Right cardiac atrium (tissue), 5 donors: ENCODE measurements at regions not wholly inside any gene's neighbourhood (a gene's known extent, or its start where the extent isn't known, plus 50 kb on each side); places are given as distances from the start of the nearest gene placed in this dataset.

Experiments used
- ATAC-seq, 2 donors: fragments of 200-7000 bp; cut with Tn5 transposase; one replicate each; pipeline versions ENCODE4 v1.8.0 to v1.9.1; 2020; ENCODE audit warnings: moderate library complexity in 2 of 2, mild to moderate bottlenecking in 1 of 2
- DNase-seq, 3 donors: peaks; one replicate each; pipeline ENCODE4 v3.0.0-alpha.2; 2020
- H3K27ac ChIP-seq: one replicate; pipeline ENCODE4 v1.5.1; 2013; ENCODE audit warnings: mild to moderate bottlenecking, low read length, control low read depth, moderate library complexity
- H3K27me3 ChIP-seq: one replicate; pipeline ENCODE4 v1.6.1; 2013; ENCODE audit not compliant: control insufficient read depth, insufficient read depth
- H3K4me1 ChIP-seq: one replicate; pipeline ENCODE4 v1.6.1; 2013; ENCODE audit warnings: low read length; ENCODE audit not compliant: control insufficient read depth, insufficient read depth
- H3K4me3 ChIP-seq: one replicate; pipeline ENCODE4 v1.5.1; 2013; ENCODE audit warnings: low read length, control low read depth
- H3K9me3 ChIP-seq: one replicate; pipeline ENCODE4 v1.6.1; 2013; ENCODE audit warnings: low read length; ENCODE audit not compliant: control insufficient read depth
- WGBS: extraction: QIAGEN DNeasy Blood & Tissue Kit; methylation state at CpG from one replicate; pipeline ENCODE4 v1.1.7; 2013; 5-methylcytosine and 5-hydroxymethylcytosine counted together
- intact Hi-C, 4 donors: fragments of 100-400 bp; cut with DNase I; formaldehyde crosslinking; loops; one replicate each; pipeline versions ENCODE4 v1.11.0 to v1.14.0; 2022 to 2023
- donor health status: healthy with polysubstance abuse.
- donor health status: DM: no; HTN: yes; CAD: no.
- donor health status: DM: no; HTN: no; CAD: no.
- donor health status: DM: no; HTN: yes; CAD: no; lungs with severe emphysema.
- donor health status: DM: yes; HTN: yes; CAD: no.

- no peaks in the 10 kb centered on the region for H3K4me1 ChIP-seq
- no peak for ATAC-seq
- 68% methylated on average over 1 of the region's 1 CpG for WGBS
- H3K4me3 ChIP-seq, result no peak overlapping the region
- no peak overlapping the region for H3K27ac ChIP-seq
- no peaks in the 10 kb centered on the region for H3K27me3 ChIP-seq
- intact Hi-C loops, result no loop called here
- no peak for DNase-seq
- H3K9me3 ChIP-seq, result no peaks in the 10 kb centered on the region
These were observed 217.4 kb upstream of the FGF13 start for GRCh38 chrX:138928737-138929459.

GRCh38 chrX:138925330-138925729 lies 213.8 kb upstream of the FGF13 start:
- ATAC-seq, result no peak
- 73% methylated on average over 3 of the region's 3 CpGs for WGBS
- H3K27ac ChIP-seq, result no peak overlapping the region

GRCh38 chrX:138923805-138924204 lies 212.3 kb upstream of the FGF13 start:
- H3K27me3 ChIP-seq, result no peaks in the 10 kb centered on the region
- H3K4me3 ChIP-seq, result no peak overlapping the region
- H3K9me3 ChIP-seq, result no peaks in the 10 kb centered on the region
- ATAC-seq, result no peak
- H3K27ac ChIP-seq, result no peak overlapping the region
- H3K4me1 ChIP-seq, result no peaks in the 10 kb centered on the region
- intact Hi-C loops, result no loop called here
- no peak for DNase-seq

More at GRCh38 chrX:138925330-138925729, 213.8 kb upstream of the FGF13 start:
- DNase-seq, result no peak
- Histone ChIP-seq H3K4me1 (no peaks in the 10 kb centered on the region), H3K27me3 (no peaks in the 10 kb centered on the region), H3K4me3 (no peak overlapping the region), H3K9me3 (no peaks in the 10 kb centered on the region)
- intact Hi-C loops, result no loop called here

- intact Hi-C loops, result no loop called here
These were observed 209.5 kb upstream of the FGF13 start for GRCh38 chrX:138921031-138921430.

GRCh38 chrX:138917781-138918180 lies 206.3 kb upstream of the FGF13 start:
- no peak overlapping the region for H3K4me3 ChIP-seq
- 50% methylated on average over 2 of the region's 2 CpGs for WGBS
- intact Hi-C loops, result no loop called here
- no peak overlapping the region for H3K27ac ChIP-seq
- no peaks in the 10 kb centered on the region for H3K27me3 ChIP-seq
- no peaks in the 10 kb centered on the region for H3K9me3 ChIP-seq
- ATAC-seq, result no peak
- no peaks in the 10 kb centered on the region for H3K4me1 ChIP-seq
- no peak for DNase-seq

More at GRCh38 chrX:138921031-138921430, 209.5 kb upstream of the FGF13 start:
- 72% methylated on average over 2 of the region's 2 CpGs for WGBS
- H3K9me3 ChIP-seq, result no peaks in the 10 kb centered on the region
- DNase-seq (no peak), ATAC-seq (no peak)
- H3K27me3 ChIP-seq, result no peaks in the 10 kb centered on the region
- H3K27ac ChIP-seq, result no peak overlapping the region
- no peaks in the 10 kb centered on the region for H3K4me1 ChIP-seq
- no peak overlapping the region for H3K4me3 ChIP-seq

GRCh38 chrX:138914767-138915166 lies 203.2 kb upstream of the FGF13 start:
- intact Hi-C loops, result no loop called here
- Histone ChIP-seq H3K27me3 (no peaks in the 10 kb centered on the region), H3K9me3 (no peaks in the 10 kb centered on the region), H3K4me1 (no peaks in the 10 kb centered on the region), H3K27ac (no peak overlapping the region), H3K4me3 (no peak overlapping the region)
- ATAC-seq (no peak), DNase-seq (no peak)

- no peak for ATAC-seq
- intact Hi-C loops, result no loop called here
- Histone ChIP-seq H3K4me1 (no peaks in the 10 kb centered on the region), H3K27ac (no peak overlapping the region), H3K4me3 (no peak overlapping the region), H3K27me3 (no peaks in the 10 kb centered on the region), H3K9me3 (no peaks in the 10 kb centered on the region)
- DNase-seq, result no peak
- WGBS, result 98% methylated on average over 2 of the region's 2 CpGs
These were observed 197.1 kb upstream of the FGF13 start for GRCh38 chrX:138908577-138908976.

- intact Hi-C loops, result no loop called here
- H3K27me3 ChIP-seq, result no peaks in the 10 kb centered on the region
- H3K27ac ChIP-seq, result no peak overlapping the region
- DNase-seq (no peak), ATAC-seq (no peak)
- H3K4me1 ChIP-seq, result no peaks in the 10 kb centered on the region
- 65% methylated on average over 6 of the region's 6 CpGs for WGBS
- H3K9me3 ChIP-seq, result no peaks in the 10 kb centered on the region
- H3K4me3 ChIP-seq, result no peak overlapping the region
These were observed 186.3 kb upstream of the FGF13 start for GRCh38 chrX:138897621-138898492.

- ATAC-seq (no peak), DNase-seq (no peak)
- no peaks in the 10 kb centered on the region for H3K27me3 ChIP-seq
- no peak overlapping the region for H3K4me3 ChIP-seq
- H3K27ac ChIP-seq, result no peak overlapping the region
- H3K4me1 ChIP-seq, result no peaks in the 10 kb centered on the region
- H3K9me3 ChIP-seq, result no peaks in the 10 kb centered on the region
- intact Hi-C loops, result no loop called here
These were observed 179.0 kb upstream of the FGF13 start for GRCh38 chrX:138890491-138890890.

GRCh38 chrX:138889149-138889548 lies 177.6 kb upstream of the FGF13 start:
- H3K27ac ChIP-seq, result no peak overlapping the region
- no peaks in the 10 kb centered on the region for H3K4me1 ChIP-seq
- H3K4me3 ChIP-seq, result no peak overlapping the region
- intact Hi-C loops, result no loop called here
- DNase-seq, result no peak
- H3K27me3 ChIP-seq, result no peaks in the 10 kb centered on the region
- no peak for ATAC-seq
- no peaks in the 10 kb centered on the region for H3K9me3 ChIP-seq

- Histone ChIP-seq H3K27ac (no peak overlapping the region), H3K4me3 (no peak overlapping the region), H3K9me3 (no peaks in the 10 kb centered on the region), H3K27me3 (no peaks in the 10 kb centered on the region), H3K4me1 (no peaks in the 10 kb centered on the region)
- ATAC-seq (no peak), DNase-seq (no peak)
- WGBS, result 73% methylated on average over 2 of the region's 2 CpGs
- intact Hi-C loops, result no loop called here
These were observed 175.3 kb upstream of the FGF13 start for GRCh38 chrX:138886769-138887168.
